Astrocyte (in vitro differentiated cells and primary cell): ENCODE measurements at regions not wholly inside any gene's neighbourhood (a gene's known extent, or its start where the extent isn't known, plus 50 kb on each side); places are given as distances from the start of the nearest gene placed in this dataset.

Source experiments
- CTCF ChIP-seq: IDR thresholded peaks from 2 replicates; pipeline ENCODE4 v1.5.1; 2011; ENCODE audit warnings: low read depth, mild to moderate bottlenecking, inconsistent platforms, low read length, moderate library complexity; ENCODE audit not compliant: insufficient read depth
- EZH2 ChIP-seq: IDR thresholded peaks from 2 replicates; pipeline ENCODE4 v1.6.1; 2012; ENCODE audit warnings: mild to moderate bottlenecking, low read length, inconsistent platforms; ENCODE audit not compliant: insufficient read depth

GRCh38 chr4:115918149-115918548 is 804.7 kb upstream of the NDST4 start:
- TF ChIP-seq CTCF (no peak), EZH2 (no peak)
